BLaER1 (cell line): ENCODE measurements at regions not wholly inside any gene's neighbourhood (a gene's known extent, or its start where the extent isn't known, plus 50 kb on each side); places are given as distances from the start of the nearest gene placed in this dataset.

Experiments used
- H3K27ac ChIP-seq: shearing (Covaris generic); formaldehyde crosslinking; 2 replicates; pipeline ENCODE4 v1.8.1; 2022
- H3K27me3 ChIP-seq: shearing (Covaris generic); formaldehyde crosslinking; 2 replicates; pipeline ENCODE4 v1.8.1; 2022
- H3K36me3 ChIP-seq: shearing (Covaris generic); formaldehyde crosslinking; 2 replicates; pipeline ENCODE4 v1.8.1; 2022
- H3K4me1 ChIP-seq: shearing (Covaris generic); formaldehyde crosslinking; 2 replicates; pipeline ENCODE4 v1.8.1; 2022
- H3K4me2 ChIP-seq: shearing (Covaris generic); formaldehyde crosslinking; 2 replicates; pipeline ENCODE4 v1.8.1; 2022
- H3K4me3 ChIP-seq: shearing (Covaris generic); formaldehyde crosslinking; 2 replicates; pipeline ENCODE4 v1.8.1; 2022
- H3K9ac ChIP-seq: shearing (Covaris generic); formaldehyde crosslinking; 2 replicates; pipeline ENCODE4 v1.8.1; 2022
- H3K9me3 ChIP-seq: shearing (Covaris generic); formaldehyde crosslinking; 2 replicates; pipeline ENCODE4 v1.8.1; 2022
- H4K20me1 ChIP-seq: shearing (Covaris generic); formaldehyde crosslinking; 2 replicates; pipeline ENCODE4 v1.8.1; 2022
- Cebpa-rat ChIP-seq: shearing (Covaris generic); IDR thresholded peaks from 2 replicates; pipeline ENCODE4 v1.8.1; 2022

DNA sequence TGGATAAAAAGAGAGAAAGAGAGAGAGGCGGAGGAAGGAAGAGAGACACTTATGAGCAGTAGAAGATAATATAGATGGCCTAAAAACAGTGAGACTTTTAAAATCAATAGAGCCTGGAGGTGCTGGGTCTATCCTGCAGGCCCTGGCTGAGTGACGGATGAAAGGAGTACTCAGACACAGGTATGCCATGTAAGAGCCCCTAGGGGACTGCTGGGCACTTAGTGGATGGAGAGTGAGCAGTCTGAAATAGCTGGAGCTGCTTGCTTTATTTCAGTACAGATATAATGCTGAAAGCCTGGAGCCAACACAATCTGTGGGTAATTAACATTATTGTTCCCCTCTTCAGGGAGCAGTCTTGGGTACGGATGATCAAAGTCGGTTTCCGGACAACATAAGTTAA lies 578.6 kb downstream of the SPOCK3 start:
- H3K4me2 ChIP-seq, result no peak overlapping the region
- H3K27me3 ChIP-seq, result no peaks in the 10 kb centered on the region
- no peak overlapping the region for H3K4me3 ChIP-seq
- H3K9ac ChIP-seq, result no peak overlapping the region
- H3K9me3 ChIP-seq, result no peaks in the 10 kb centered on the region
- no peak for TF ChIP-seq Cebpa-rat
- H3K27ac ChIP-seq, result no peak overlapping the region
- no peaks in the 10 kb centered on the region for H3K36me3 ChIP-seq
- no peaks in the 10 kb centered on the region for H4K20me1 ChIP-seq
- H3K4me1 ChIP-seq, result no peaks in the 10 kb centered on the region

DNA sequence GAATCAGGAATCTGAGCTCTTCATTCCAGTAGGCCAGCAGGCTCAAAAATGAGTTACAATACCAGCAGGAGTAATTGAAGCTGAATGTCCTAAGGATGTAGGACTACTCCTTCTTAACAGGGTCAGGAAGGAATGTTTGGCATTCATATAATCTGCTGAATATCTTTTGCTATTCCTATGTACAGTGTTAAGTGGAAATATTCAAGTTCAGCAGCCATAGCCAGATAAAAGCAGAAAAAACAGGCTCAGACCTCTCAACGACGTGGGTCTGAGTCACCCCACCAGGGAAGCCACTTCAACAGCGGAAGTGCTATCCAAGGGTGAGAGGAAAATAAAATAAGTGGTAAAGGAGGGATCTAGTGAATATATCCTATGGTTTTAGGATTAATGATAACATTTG lies 577.0 kb downstream of the SPOCK3 start:
- Histone ChIP-seq H3K36me3 (no peaks in the 10 kb centered on the region), H3K27me3 (no peaks in the 10 kb centered on the region), H3K9ac (no peak overlapping the region), H3K4me1 (no peaks in the 10 kb centered on the region), H3K9me3 (no peaks in the 10 kb centered on the region), H3K4me3 (no peak overlapping the region), H3K4me2 (no peak overlapping the region), H3K27ac (no peak overlapping the region), H4K20me1 (no peaks in the 10 kb centered on the region)
- TF ChIP-seq Cebpa-rat, result no peak

DNA sequence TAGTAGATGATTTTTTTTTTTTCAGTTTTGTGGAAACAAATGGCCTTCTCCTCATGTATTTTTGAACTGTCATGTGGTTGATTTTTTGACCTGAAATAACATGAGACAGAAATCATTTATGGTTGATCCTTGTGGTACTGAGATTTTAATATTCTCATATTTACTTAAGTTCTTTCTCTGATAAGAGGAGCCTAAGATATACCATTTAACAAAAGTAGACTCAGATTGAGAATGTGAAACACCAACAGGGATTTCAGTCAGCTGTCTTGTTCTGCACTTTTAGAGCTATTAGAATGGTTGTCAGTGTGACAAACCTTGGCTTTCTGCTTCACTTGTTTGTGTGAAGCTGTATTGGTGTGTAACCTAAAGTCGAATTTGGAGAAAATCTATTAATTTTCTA lies 575.7 kb downstream of the SPOCK3 start:
- H3K4me2 ChIP-seq, result no peak overlapping the region

DNA sequence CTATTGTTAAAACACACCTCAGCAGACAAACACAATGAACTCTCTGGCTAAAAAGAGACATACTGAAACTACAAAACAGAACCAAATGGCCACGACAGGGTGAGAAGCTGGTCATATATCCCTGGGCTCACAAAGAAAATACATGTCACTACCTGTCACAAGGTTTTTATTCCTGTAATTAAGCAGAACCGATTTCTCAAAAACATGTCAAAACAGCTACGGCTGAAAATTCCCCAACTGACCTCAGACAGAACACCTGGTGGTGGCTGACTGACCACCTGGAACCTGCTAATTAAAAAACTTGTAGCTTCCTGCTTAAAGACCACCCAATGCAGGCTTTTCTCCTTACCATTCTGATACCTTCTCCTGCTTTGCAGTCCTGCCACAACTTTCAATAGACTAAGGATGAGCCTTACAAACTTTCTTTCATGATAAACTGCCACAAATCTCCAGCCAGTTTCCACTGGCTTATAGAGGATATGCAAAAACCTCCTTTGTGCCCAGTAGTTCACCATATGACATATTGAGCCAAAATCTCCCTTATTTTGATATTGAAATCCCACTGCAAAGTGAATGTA lies 571.9 kb downstream of the SPOCK3 start:
- H3K4me2 ChIP-seq, result no peak overlapping the region
- no peak overlapping the region for H3K4me3 ChIP-seq
- H3K27ac ChIP-seq, result no peak overlapping the region
- no peaks in the 10 kb centered on the region for H3K36me3 ChIP-seq
- no peaks in the 10 kb centered on the region for H3K9me3 ChIP-seq
- no peaks in the 10 kb centered on the region for H4K20me1 ChIP-seq
- no peak for TF ChIP-seq Cebpa-rat
- no peaks in the 10 kb centered on the region for H3K4me1 ChIP-seq
- no peak overlapping the region for H3K9ac ChIP-seq
- no peaks in the 10 kb centered on the region for H3K27me3 ChIP-seq

More for the DNA sequence above, 575.7 kb downstream of the SPOCK3 start:
- Histone ChIP-seq H3K36me3 (no peaks in the 10 kb centered on the region), H3K27ac (no peak overlapping the region), H3K9me3 (no peaks in the 10 kb centered on the region), H3K9ac (no peak overlapping the region), H3K4me3 (no peak overlapping the region), H4K20me1 (no peaks in the 10 kb centered on the region), H3K4me1 (no peaks in the 10 kb centered on the region), H3K27me3 (no peaks in the 10 kb centered on the region)
- TF ChIP-seq Cebpa-rat, result no peak

DNA sequence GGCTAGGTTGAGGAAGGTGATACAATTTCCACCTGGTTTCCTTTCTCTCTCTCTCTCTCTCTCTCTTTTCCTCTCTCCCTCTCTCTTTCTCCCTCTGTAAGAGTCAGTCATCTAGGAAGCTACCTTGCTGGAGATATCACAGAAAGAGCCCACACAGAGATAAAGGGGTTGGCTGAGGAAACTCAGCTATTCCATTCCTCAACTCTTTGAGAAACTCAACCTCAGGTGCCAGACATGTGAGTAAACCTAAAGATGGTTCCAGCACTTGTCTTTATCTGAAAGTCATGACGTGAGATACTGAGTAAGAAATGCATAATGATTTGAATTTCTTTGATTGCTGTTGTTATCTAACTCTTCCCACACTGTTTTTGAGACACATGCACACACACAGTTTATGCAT lies 564.0 kb downstream of the SPOCK3 start:
- H3K4me1 ChIP-seq, result no peaks in the 10 kb centered on the region
- no peak for TF ChIP-seq Cebpa-rat

DNA sequence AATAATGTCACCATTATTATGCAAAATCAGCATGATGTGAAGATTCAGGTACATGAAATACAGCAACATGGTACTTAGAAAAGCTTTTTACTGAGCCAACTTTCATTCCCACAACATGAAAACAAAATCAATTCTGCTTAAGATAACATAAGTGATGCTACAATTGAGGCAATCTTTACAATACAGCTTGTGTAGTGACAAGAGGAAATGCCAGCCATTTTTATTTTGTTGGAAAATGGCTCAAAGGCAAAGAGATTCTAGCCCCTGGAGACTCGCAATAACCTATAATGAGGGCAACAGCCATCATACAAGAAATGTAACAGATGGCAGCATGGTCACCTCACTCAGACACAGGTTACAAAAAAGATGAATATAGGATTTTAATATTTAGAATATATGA lies 560.4 kb downstream of the SPOCK3 start:
- H3K4me1 ChIP-seq, result no peaks in the 10 kb centered on the region
- TF ChIP-seq Cebpa-rat, result no peak
- H3K27ac ChIP-seq, result no peak overlapping the region
- H3K4me2 ChIP-seq, result no peak overlapping the region
- H3K9me3 ChIP-seq, result no peaks in the 10 kb centered on the region
- no peak overlapping the region for H3K4me3 ChIP-seq
- H3K9ac ChIP-seq, result no peak overlapping the region
- H3K36me3 ChIP-seq, result no peaks in the 10 kb centered on the region
- no peaks in the 10 kb centered on the region for H3K27me3 ChIP-seq
- H4K20me1 ChIP-seq, result no peaks in the 10 kb centered on the region

More for the DNA sequence above, 564.0 kb downstream of the SPOCK3 start:
- Histone ChIP-seq H3K4me2 (no peak overlapping the region), H3K9ac (no peak overlapping the region), H3K36me3 (no peaks in the 10 kb centered on the region), H3K27me3 (no peaks in the 10 kb centered on the region), H4K20me1 (no peaks in the 10 kb centered on the region), H3K4me3 (no peak overlapping the region), H3K9me3 (no peaks in the 10 kb centered on the region), H3K27ac (no peak overlapping the region)

DNA sequence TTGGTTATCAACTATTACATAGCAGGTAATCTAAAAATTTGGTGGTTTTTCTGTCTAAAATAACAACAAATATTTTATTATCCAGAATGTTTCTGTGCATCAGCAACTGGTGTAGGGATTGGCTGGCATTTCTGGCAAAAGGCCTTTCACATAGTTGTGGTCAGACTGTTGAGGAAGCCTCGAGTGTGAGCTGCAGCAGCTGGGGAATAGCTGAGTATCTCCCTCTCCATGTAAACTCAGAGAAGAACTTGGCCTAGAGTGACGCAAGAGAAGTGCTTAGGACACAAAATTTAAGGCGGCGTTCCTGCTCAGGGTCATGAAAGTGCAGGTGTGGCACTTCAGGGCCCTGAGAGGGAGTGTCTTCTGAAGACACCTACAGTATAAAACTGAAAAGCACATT lies 558.9 kb downstream of the SPOCK3 start:
- Histone ChIP-seq H3K27me3 (no peaks in the 10 kb centered on the region), H3K9me3 (no peaks in the 10 kb centered on the region), H3K9ac (no peak overlapping the region), H4K20me1 (no peaks in the 10 kb centered on the region), H3K4me3 (no peak overlapping the region), H3K4me1 (no peaks in the 10 kb centered on the region), H3K4me2 (no peak overlapping the region), H3K27ac (no peak overlapping the region), H3K36me3 (no peaks in the 10 kb centered on the region)
- no peak for TF ChIP-seq Cebpa-rat

DNA sequence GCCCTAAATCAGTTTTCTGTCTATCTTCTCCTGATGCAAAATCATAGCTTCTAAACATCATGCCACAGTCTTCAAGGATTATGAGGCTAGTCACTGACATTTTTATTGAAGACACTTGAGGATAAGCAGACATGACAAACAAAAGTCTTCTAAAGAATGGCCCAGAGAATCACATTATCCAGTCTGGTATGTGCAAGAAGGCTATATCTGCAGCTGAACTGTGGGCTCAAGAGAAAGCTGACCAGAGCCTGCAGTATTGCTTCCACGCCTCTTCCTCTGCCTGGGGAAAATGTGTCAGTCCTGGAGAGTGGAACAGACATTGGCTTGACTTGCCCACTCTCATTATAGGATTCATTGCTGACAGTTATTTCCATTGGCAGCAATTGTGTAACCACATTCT lies 553.5 kb downstream of the SPOCK3 start:
- no peak for TF ChIP-seq Cebpa-rat
- no peaks in the 10 kb centered on the region for H3K4me1 ChIP-seq

DNA sequence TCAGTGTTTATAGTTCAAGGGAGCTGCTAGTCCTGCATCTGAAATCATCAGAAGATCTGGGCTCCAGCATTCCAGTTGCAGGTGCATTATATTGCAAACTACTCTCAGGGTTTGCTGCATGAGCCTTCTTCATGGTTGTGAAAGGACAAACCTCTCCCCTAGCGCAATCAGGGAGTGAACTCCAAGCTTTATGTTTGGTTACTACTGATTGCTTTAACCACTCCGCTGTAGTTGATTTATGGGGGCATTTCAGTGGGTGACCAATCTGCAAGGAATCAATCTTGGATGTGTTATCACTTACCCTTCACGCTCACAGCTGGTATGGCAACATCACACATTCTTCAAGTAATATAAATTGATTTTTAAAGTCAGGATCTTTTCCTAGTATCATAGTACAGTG lies 552.1 kb downstream of the SPOCK3 start:
- Histone ChIP-seq H3K4me3 (no peak overlapping the region), H3K9ac (no peak overlapping the region), H3K36me3 (no peaks in the 10 kb centered on the region), H3K27me3 (no peaks in the 10 kb centered on the region), H3K9me3 (no peaks in the 10 kb centered on the region), H3K4me1 (no peaks in the 10 kb centered on the region), H3K27ac (no peak overlapping the region), H3K4me2 (no peak overlapping the region), H4K20me1 (no peaks in the 10 kb centered on the region)
- no peak for TF ChIP-seq Cebpa-rat

More for the DNA sequence above, 553.5 kb downstream of the SPOCK3 start:
- no peaks in the 10 kb centered on the region for H3K9me3 ChIP-seq
- no peak overlapping the region for H3K4me2 ChIP-seq
- no peaks in the 10 kb centered on the region for H3K27me3 ChIP-seq
- no peaks in the 10 kb centered on the region for H4K20me1 ChIP-seq
- H3K9ac ChIP-seq, result no peak overlapping the region
- no peak overlapping the region for H3K4me3 ChIP-seq
- no peak overlapping the region for H3K27ac ChIP-seq
- no peaks in the 10 kb centered on the region for H3K36me3 ChIP-seq
